ENCODE measurements at regions not wholly inside any gene's neighbourhood (a gene's known extent, or its start where the extent isn't known, plus 50 kb on each side); places are given as distances from the start of the nearest gene placed in this dataset.

DNA sequence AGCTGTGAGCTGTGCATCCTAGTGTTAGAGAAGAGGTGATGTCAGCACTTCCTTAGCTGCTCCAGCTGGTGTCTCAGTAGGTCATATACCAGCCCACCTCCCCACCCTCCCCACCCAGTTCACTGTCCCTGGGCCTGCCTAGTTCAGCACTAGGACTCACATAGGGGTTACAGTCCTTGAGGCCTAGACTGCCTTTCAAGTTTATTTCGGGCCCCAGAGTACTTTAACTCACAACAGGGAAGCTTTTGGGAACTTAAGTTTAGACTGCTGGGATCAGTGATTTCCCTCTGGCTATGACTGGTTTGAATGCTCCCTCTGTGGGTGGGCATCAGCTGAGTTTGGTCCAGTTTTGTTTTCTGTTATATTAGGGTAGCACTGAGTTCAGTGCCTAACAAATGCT lies 139.2 kb upstream of the MMS22L start (continued):
- TF ChIP-seq CTBP2 (IDR thresholded peaks at IDR 0.05; ENCODE audit: borderline replicate concordance, insufficient read depth, insufficient read length, low read length) (no peak), SRF (IDR thresholded peaks at IDR 0.05; ENCODE audit: low read depth, low read length) (no peak), SUZ12 (IDR thresholded peaks at IDR 0.05; ENCODE audit: low read length) (no peak), TAF1 (IDR thresholded peaks at IDR 0.05; ENCODE audit: low read depth, low read length) (no peak), BACH1 (IDR thresholded peaks at IDR 0.05; ENCODE audit: low read length) (no peak), NANOG (IDR thresholded peaks at IDR 0.05; ENCODE audit: insufficient read depth, low read depth, low read length, poor library complexity, severe bottlenecking) (peak; percentile 34), POLR2A (IDR thresholded peaks at IDR 0.05; ENCODE audit: control extremely low read depth in 1 of 2, low read depth in 2 of 2, low read length in 2 of 2) (no peak), BRCA1 (IDR thresholded peaks at IDR 0.05; ENCODE audit: low read depth, low read length) (no peak), EGR1 (IDR thresholded peaks at IDR 0.05; ENCODE audit: borderline replicate concordance, low read depth, low read length) (no peak)
- TF ChIP-seq, protein P1, sequence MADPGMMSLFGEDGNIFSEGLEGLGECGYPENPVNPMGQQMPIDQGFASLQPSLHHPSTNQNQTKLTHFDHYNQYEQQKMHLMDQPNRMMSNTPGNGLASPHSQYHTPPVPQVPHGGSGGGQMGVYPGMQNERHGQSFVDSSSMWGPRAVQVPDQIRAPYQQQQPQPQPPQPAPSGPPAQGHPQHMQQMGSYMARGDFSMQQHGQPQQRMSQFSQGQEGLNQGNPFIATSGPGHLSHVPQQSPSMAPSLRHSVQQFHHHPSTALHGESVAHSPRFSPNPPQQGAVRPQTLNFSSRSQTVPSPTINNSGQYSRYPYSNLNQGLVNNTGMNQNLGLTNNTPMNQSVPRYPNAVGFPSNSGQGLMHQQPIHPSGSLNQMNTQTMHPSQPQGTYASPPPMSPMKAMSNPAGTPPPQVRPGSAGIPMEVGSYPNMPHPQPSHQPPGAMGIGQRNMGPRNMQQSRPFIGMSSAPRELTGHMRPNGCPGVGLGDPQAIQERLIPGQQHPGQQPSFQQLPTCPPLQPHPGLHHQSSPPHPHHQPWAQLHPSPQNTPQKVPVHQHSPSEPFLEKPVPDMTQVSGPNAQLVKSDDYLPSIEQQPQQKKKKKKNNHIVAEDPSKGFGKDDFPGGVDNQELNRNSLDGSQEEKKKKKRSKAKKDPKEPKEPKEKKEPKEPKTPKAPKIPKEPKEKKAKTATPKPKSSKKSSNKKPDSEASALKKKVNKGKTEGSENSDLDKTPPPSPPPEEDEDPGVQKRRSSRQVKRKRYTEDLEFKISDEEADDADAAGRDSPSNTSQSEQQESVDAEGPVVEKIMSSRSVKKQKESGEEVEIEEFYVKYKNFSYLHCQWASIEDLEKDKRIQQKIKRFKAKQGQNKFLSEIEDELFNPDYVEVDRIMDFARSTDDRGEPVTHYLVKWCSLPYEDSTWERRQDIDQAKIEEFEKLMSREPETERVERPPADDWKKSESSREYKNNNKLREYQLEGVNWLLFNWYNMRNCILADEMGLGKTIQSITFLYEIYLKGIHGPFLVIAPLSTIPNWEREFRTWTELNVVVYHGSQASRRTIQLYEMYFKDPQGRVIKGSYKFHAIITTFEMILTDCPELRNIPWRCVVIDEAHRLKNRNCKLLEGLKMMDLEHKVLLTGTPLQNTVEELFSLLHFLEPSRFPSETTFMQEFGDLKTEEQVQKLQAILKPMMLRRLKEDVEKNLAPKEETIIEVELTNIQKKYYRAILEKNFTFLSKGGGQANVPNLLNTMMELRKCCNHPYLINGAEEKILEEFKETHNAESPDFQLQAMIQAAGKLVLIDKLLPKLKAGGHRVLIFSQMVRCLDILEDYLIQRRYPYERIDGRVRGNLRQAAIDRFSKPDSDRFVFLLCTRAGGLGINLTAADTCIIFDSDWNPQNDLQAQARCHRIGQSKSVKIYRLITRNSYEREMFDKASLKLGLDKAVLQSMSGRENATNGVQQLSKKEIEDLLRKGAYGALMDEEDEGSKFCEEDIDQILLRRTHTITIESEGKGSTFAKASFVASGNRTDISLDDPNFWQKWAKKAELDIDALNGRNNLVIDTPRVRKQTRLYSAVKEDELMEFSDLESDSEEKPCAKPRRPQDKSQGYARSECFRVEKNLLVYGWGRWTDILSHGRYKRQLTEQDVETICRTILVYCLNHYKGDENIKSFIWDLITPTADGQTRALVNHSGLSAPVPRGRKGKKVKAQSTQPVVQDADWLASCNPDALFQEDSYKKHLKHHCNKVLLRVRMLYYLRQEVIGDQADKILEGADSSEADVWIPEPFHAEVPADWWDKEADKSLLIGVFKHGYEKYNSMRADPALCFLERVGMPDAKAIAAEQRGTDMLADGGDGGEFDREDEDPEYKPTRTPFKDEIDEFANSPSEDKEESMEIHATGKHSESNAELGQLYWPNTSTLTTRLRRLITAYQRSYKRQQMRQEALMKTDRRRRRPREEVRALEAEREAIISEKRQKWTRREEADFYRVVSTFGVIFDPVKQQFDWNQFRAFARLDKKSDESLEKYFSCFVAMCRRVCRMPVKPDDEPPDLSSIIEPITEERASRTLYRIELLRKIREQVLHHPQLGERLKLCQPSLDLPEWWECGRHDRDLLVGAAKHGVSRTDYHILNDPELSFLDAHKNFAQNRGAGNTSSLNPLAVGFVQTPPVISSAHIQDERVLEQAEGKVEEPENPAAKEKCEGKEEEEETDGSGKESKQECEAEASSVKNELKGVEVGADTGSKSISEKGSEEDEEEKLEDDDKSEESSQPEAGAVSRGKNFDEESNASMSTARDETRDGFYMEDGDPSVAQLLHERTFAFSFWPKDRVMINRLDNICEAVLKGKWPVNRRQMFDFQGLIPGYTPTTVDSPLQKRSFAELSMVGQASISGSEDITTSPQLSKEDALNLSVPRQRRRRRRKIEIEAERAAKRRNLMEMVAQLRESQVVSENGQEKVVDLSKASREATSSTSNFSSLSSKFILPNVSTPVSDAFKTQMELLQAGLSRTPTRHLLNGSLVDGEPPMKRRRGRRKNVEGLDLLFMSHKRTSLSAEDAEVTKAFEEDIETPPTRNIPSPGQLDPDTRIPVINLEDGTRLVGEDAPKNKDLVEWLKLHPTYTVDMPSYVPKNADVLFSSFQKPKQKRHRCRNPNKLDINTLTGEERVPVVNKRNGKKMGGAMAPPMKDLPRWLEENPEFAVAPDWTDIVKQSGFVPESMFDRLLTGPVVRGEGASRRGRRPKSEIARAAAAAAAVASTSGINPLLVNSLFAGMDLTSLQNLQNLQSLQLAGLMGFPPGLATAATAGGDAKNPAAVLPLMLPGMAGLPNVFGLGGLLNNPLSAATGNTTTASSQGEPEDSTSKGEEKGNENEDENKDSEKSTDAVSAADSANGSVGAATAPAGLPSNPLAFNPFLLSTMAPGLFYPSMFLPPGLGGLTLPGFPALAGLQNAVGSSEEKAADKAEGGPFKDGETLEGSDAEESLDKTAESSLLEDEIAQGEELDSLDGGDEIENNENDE (IDR thresholded peaks at IDR 0.05; ENCODE audit: insufficient replicate concordance, low read length), result no peak
